ENCODE measurements at regions not wholly inside any gene's neighbourhood (a gene's known extent, or its start where the extent isn't known, plus 50 kb on each side); places are given as distances from the start of the nearest gene placed in this dataset.

- no peaks in the 10 kb centered on the region for H3K36me3 ChIP-seq (ENCODE audit: control insufficient read depth in 2 of 2, insufficient read depth in 2 of 2, low read length in 1 of 2)
- H3K4me1 ChIP-seq (ENCODE audit: control insufficient read depth, insufficient read depth, low read length): no peaks in the 10 kb centered on the region
- ChIA-PET POLR2A (no interaction called here), RAD21 (ENCODE audit: unreplicated experiment) (no interaction called here), SMC1A (ENCODE audit: uncharacterized antibody, unreplicated experiment) (no interaction called here), CTCF (no interaction called here)
- H3K27me3 ChIP-seq (replicated peaks in 1 of 2; ENCODE audit: control insufficient read depth in 2 of 2, insufficient read depth in 2 of 2, low read length in 1 of 2): no peaks in the 10 kb centered on the region
- H3K79me2 ChIP-seq (ENCODE audit: control insufficient read depth, insufficient read depth, low read length): no peaks in the 10 kb centered on the region
- no peak overlapping the region for H3K4me2 ChIP-seq (ENCODE audit: control insufficient read depth, insufficient read depth)
- in situ Hi-C loops (cut with MboI): no loop called here
- no peak overlapping the region for H2AFZ ChIP-seq (ENCODE audit: control insufficient read depth, low read depth, low read length)
- H3K27ac ChIP-seq (ENCODE audit: control insufficient read depth, insufficient read depth): no peak overlapping the region
- intact Hi-C loops (cut with micrococcal nuclease; ENCODE audit: unreplicated experiment): loop anchor here (5.0 kb wide), 1 partner anchor 836 kb away; no protein-coding TSS in a partner anchor
- TF ChIP-seq, protein P1, sequence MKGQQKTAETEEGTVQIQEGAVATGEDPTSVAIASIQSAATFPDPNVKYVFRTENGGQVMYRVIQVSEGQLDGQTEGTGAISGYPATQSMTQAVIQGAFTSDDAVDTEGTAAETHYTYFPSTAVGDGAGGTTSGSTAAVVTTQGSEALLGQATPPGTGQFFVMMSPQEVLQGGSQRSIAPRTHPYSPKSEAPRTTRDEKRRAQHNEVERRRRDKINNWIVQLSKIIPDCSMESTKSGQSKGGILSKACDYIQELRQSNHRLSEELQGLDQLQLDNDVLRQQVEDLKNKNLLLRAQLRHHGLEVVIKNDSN (IDR thresholded peaks at IDR 0.05; ENCODE audit: borderline replicate concordance, extremely low read length, insufficient read depth, low read depth, low read length): no peak
- 0 out of 6 replicates have a peak, but pooled peaks of 1 of the 3 experiments have one; percentile 13 for TF ChIP-seq CTCF (IDR thresholded peaks at IDR 0.05 in 2 of 3, conservative IDR thresholded peaks at IDR 0.05 in 1 of 3; ENCODE audit: control insufficient read depth in 2 of 3, extremely low read depth in 1 of 3, insufficient read depth in 1 of 3, low read depth in 3 of 3, low read length in 3 of 3)
- DNase-seq (ENCODE audit: low read depth, low spot score) (no peak), ATAC-seq (no peak), FAIRE-seq (no peak)
- WGBS (ENCODE audit: insufficient coverage, insufficient replicate concordance, low lambda C conversion rate, missing lambda C conversion rate): 23% methylated on average over 6 of the region's 6 CpGs
- H3K9me3 ChIP-seq (replicated peaks; ENCODE audit: control insufficient read depth, insufficient read depth, low read length): no peaks in the 10 kb centered on the region
- BruUV-seq (replicated peaks): no TSS peak
- no peaks in the 10 kb centered on the region for H4K20me1 ChIP-seq (ENCODE audit: control insufficient read depth, insufficient read depth)
- no peak overlapping the region for H3K4me3 ChIP-seq
- no peak overlapping the region for H3K9ac ChIP-seq (ENCODE audit: control insufficient read depth, insufficient read depth, low read length)
These were observed 2133.0 kb downstream of the NCAM2 start for GRCh38 chr21:23131177-23131576.

DNA sequence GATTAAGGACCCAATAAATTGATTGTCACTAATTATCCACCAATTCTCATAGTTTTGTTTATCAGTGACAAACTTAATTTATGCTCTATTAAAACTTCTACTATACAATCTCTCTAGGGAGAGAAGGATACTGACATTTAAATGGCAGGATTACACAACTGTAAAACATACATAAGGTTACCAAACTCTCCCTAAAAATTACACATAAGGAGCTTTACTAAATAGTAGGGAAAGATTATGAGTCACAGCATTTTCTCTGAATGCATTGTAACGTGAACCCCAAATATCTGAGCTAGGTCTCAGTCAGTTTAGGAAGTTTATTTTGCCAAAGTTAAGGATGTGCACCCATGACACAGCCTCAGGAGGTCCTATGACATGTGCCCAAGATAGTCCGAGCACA, 2140.6 kb downstream of the NCAM2 start:
- Histone ChIP-seq H3K4me1 (ENCODE audit: control insufficient read depth, insufficient read depth, low read length) (no peaks in the 10 kb centered on the region), H3K9me3 (replicated peaks; ENCODE audit: control insufficient read depth, insufficient read depth, low read length) (no peaks in the 10 kb centered on the region), H3K9ac (ENCODE audit: control insufficient read depth, insufficient read depth, low read length) (no peak overlapping the region), H3K36me3 (ENCODE audit: control insufficient read depth in 2 of 2, insufficient read depth in 2 of 2, low read length in 1 of 2) (no peaks in the 10 kb centered on the region), H3K27me3 (replicated peaks in 1 of 2; ENCODE audit: control insufficient read depth in 2 of 2, insufficient read depth in 2 of 2, low read length in 1 of 2) (no peaks in the 10 kb centered on the region), H4K20me1 (ENCODE audit: control insufficient read depth, insufficient read depth) (no peaks in the 10 kb centered on the region), H3K79me2 (ENCODE audit: control insufficient read depth, insufficient read depth, low read length) (no peaks in the 10 kb centered on the region), H3K27ac (ENCODE audit: control insufficient read depth, insufficient read depth) (no peak overlapping the region), H3K4me3 (no peak overlapping the region), H2AFZ (ENCODE audit: control insufficient read depth, low read depth, low read length) (no peak overlapping the region), H3K4me2 (ENCODE audit: control insufficient read depth, insufficient read depth) (no peak overlapping the region)
- ChIA-PET CTCF (no interaction called here), SMC1A (ENCODE audit: uncharacterized antibody, unreplicated experiment) (no interaction called here), RAD21 (ENCODE audit: unreplicated experiment) (no interaction called here), POLR2A (no interaction called here)
- FAIRE-seq (no peak), DNase-seq (ENCODE audit: low read depth, low spot score) (no peak), ATAC-seq (no peak)
- no TSS peak for BruUV-seq (replicated peaks)
- no peak for TF ChIP-seq NRF1 (conservative IDR thresholded peaks at IDR 0.05; ENCODE audit: low read depth, low read length)
- no peak for TF ChIP-seq POLR2A (IDR thresholded peaks at IDR 0.05; ENCODE audit: low read depth, low read length)
- WGBS (ENCODE audit: insufficient coverage, insufficient replicate concordance, low lambda C conversion rate, missing lambda C conversion rate): 5% methylated on average over 2 of the region's 2 CpGs
- intact Hi-C loops (cut with micrococcal nuclease; ENCODE audit: unreplicated experiment): no loop called here
- in situ Hi-C loops (cut with MboI): no loop called here
